LNCAP (cell line): ENCODE measurements at regions not wholly inside any gene's neighbourhood (a gene's known extent, or its start where the extent isn't known, plus 50 kb on each side); places are given as distances from the start of the nearest gene placed in this dataset.

Experiments
- CTCF ChIP-seq: fragments of 450-650 bp; IDR thresholded peaks from 2 replicates; pipeline ENCODE4 v1.5.1; 2017; ENCODE audit warnings: mild to moderate bottlenecking

DNA sequence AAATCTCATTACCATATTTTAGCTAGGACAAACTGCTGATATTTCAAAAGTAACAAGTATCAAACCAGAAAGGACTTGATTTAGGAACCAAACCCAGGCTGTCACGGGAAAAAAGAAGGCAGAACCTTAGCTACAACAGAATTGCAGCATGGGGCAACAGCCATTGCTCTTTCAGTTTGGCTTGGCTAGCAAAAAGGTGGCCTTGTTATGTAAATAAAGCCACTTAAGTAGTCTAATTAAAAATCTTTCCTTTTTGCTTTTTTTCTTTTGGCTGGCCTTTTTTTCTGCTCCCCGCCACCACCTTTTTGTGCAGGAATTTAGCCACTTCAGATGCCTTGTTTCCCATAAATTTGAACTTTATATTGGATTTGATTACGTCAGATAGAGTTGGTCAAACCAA, 235.9 kb downstream of the CPXCR1 start:
- TF ChIP-seq CTCF = no peak

- no peak for TF ChIP-seq CTCF
Measured at GRCh38 chrX:88988796-88989195, 241.8 kb downstream of the CPXCR1 start.

GRCh38 chrX:88990882-88991582, 244.0 kb downstream of the CPXCR1 start:
- TF ChIP-seq CTCF = no peak

DNA sequence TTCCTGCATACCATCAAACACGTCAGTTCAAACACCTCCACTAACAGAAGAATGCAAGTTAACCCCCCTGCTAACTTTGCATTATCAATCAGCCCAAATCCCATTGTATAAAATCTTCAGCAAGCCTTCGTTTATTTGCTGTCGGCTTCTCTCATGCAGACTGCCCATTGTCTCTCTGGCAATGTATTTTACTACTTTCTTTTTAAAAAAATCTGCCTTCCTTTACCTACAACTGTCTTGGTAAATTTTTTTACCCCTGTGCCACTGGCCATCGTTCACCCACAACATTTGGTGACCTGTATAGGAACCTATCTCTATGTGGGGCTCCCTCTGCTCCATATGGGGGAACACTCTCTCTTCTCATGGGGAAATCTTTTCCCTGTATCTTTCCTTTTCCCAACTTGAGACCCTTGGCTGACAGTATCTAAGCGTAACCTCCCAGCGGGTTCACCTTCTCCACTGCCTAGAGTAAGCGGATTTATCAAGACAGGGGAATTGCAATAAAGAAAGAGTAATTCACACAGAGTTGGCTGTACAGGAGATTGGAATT, 244.6 kb downstream of the CPXCR1 start:
- TF ChIP-seq CTCF = no peak

GRCh38 chrX:89021964-89022363, 274.9 kb downstream of the CPXCR1 start:
- no peak for TF ChIP-seq CTCF

GRCh38 chrX:89033723-89034122, 286.7 kb downstream of the CPXCR1 start:
- TF ChIP-seq CTCF = no peak

DNA sequence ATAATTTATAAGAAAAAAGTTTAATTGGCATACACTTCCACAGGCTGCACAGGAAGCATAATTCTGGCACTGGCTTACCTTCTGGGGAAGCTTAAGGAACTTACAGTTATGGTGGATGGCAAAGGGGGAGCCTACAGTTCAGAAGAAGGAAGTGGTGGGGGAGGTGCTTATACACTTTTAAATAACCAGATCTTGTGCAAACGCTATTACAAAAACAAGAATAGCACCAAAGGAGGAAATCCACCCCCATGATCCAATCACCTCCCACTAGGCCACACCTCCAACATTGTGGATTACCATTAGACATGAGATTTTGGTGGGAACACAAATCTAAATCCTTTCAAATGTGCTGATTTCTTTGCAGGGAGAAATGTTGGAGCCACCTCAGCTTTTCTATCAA, 287.7 kb downstream of the CPXCR1 start:
- no peak for TF ChIP-seq CTCF
